GM23248 (cell line): ENCODE measurements at regions not wholly inside any gene's neighbourhood (a gene's known extent, or its start where the extent isn't known, plus 50 kb on each side); places are given as distances from the start of the nearest gene placed in this dataset.

Experiments
- DNase-seq: peaks from one replicate; pipeline ENCODE4 v3.0.0-alpha.2; 2015
- H2AFZ ChIP-seq: fragments of 200-600 bp; sonication (generic); 2 replicates; pipeline ENCODE4 v1.6.1; 2016; ENCODE audit warnings: antibody characterized with exemption
- H3F3A ChIP-seq: fragments of 200-600 bp; sonication (generic); 2 replicates; pipeline ENCODE4 v1.6.1; 2016; ENCODE audit warnings: mild to moderate bottlenecking, antibody characterized with exemption, mixed run types; ENCODE audit not compliant: insufficient read depth
- H3K27ac ChIP-seq: fragments of 200-600 bp; sonication (generic); 2 replicates; pipeline ENCODE4 v1.5.1; 2016; ENCODE audit warnings: mild to moderate bottlenecking
- H3K27me3 ChIP-seq: fragments of 200-600 bp; sonication (generic); replicated peaks from 2 replicates; pipeline ENCODE4 v1.6.1; 2016; ENCODE audit warnings: mild to moderate bottlenecking; ENCODE audit not compliant: insufficient read depth
- H3K36me3 ChIP-seq: fragments of 200-600 bp; sonication (generic); 2 replicates; pipeline ENCODE4 v1.6.1; 2016; ENCODE audit warnings: low read depth, mild to moderate bottlenecking
- H3K4me1 ChIP-seq: fragments of 200-600 bp; sonication (generic); 2 replicates; pipeline ENCODE4 v1.6.1; 2016; ENCODE audit warnings: mild to moderate bottlenecking; ENCODE audit not compliant: insufficient read depth
- H3K4me2 ChIP-seq: fragments of 200-600 bp; sonication (generic); one replicate; pipeline ENCODE4 v1.6.1; 2016; ENCODE audit warnings: mild to moderate bottlenecking; ENCODE audit not compliant: unreplicated experiment
- H3K4me3 ChIP-seq: fragments of 200-600 bp; sonication (generic); 2 replicates; pipeline ENCODE4 v1.5.1; 2016; ENCODE audit warnings: mild to moderate bottlenecking
- H3K79me2 ChIP-seq: fragments of 200-600 bp; sonication (generic); 2 replicates; pipeline ENCODE4 v1.6.1; 2016; ENCODE audit warnings: mild to moderate bottlenecking; ENCODE audit not compliant: insufficient read depth
- H3K9ac ChIP-seq: fragments of 200-600 bp; sonication (generic); 2 replicates; pipeline ENCODE4 v1.6.1; 2016; ENCODE audit warnings: mild to moderate bottlenecking
- H3K9me2 ChIP-seq: fragments of 200-600 bp; sonication (generic); 2 replicates; pipeline ENCODE4 v1.6.1; 2016; ENCODE audit warnings: mixed run types, mild to moderate bottlenecking, moderate library complexity; ENCODE audit not compliant: insufficient read depth
- H3K9me3 ChIP-seq: fragments of 200-600 bp; sonication (generic); one replicate; pipeline ENCODE4 v1.6.1; 2017; ENCODE audit warnings: low read depth
- H4K20me1 ChIP-seq: fragments of 200-600 bp; sonication (generic); 2 replicates; pipeline ENCODE4 v1.6.0; 2016; ENCODE audit not compliant: insufficient read depth
- EZH2 ChIP-seq: fragments of 200-600 bp; sonication (generic); IDR thresholded peaks from 2 replicates; pipeline ENCODE4 v1.6.1; 2018; ENCODE audit warnings: antibody characterized with exemption, mild to moderate bottlenecking; ENCODE audit not compliant: insufficient read depth, poor library complexity, severe bottlenecking
- EZH2phosphoT487 ChIP-seq: fragments of 200-600 bp; sonication (generic); IDR thresholded peaks from 2 replicates; pipeline ENCODE4 v1.6.1; 2018; ENCODE audit warnings: antibody characterized with exemption, moderate library complexity, mild to moderate bottlenecking, low read depth; ENCODE audit not compliant: insufficient read depth
- WGBS, 2 experiments: methylation state at CpG; one replicate each; pipeline ENCODE4 v1.1.6; 2015 to 2017; ENCODE audit warnings: low lambda C conversion rate in 2 of 2, low coverage in 1 of 2; ENCODE audit errors: missing lambda C conversion rate in 2 of 2; 5-methylcytosine and 5-hydroxymethylcytosine counted together
- in situ Hi-C: fragments of 300-500 bp; cut with MboI; formaldehyde crosslinking; loops from 2 replicates; pipeline ENCODE4 v1.15.0; 2020

GRCh38 chr2:172674968-172675303 is 60.7 kb upstream of the RAPGEF4 start:
- Histone ChIP-seq H3K9me2 (no peaks in the 10 kb centered on the region), H3K4me2 (peak overlapping the region; percentile 4), H3K79me2 (no peaks in the 10 kb centered on the region), H3K27ac (no peak overlapping the region), H3K27me3 (no peaks in the 10 kb centered on the region), H3K9me3 (no peaks in the 10 kb centered on the region), H3K4me3 (no peak overlapping the region), H3F3A (peaks cover 13% of the 10 kb centered on the region), H3K4me1 (peaks cover 14% of the 10 kb centered on the region), H2AFZ (peak overlapping the region; percentile 70), H3K9ac (no peak overlapping the region), H4K20me1 (no peaks in the 10 kb centered on the region), H3K36me3 (no peaks in the 10 kb centered on the region)
- no peak for DNase-seq
- TF ChIP-seq EZH2phosphoT487, result no peak
- TF ChIP-seq EZH2, result no peak
- 50 to 52% methylated on average over 3 of the region's 3 CpGs for WGBS, 2 experiments
- in situ Hi-C loops, result loop anchor here (10.0 kb wide), 1 partner anchor 80 kb away; no protein-coding TSS in a partner anchor

GRCh38 chr2:172677363-172677762 is 58.3 kb upstream of the RAPGEF4 start:
- no peaks in the 10 kb centered on the region for H3K36me3 ChIP-seq
- no peak overlapping the region for H2AFZ ChIP-seq
- H3K79me2 ChIP-seq, result no peaks in the 10 kb centered on the region
- H4K20me1 ChIP-seq, result no peaks in the 10 kb centered on the region
- no peak overlapping the region for H3K4me2 ChIP-seq
- peaks cover 5% of the 10 kb centered on the region for H3F3A ChIP-seq
- H3K9me2 ChIP-seq, result no peaks in the 10 kb centered on the region
- peaks cover 4% of the 10 kb centered on the region for H3K4me1 ChIP-seq
- no peak overlapping the region for H3K4me3 ChIP-seq
- H3K9me3 ChIP-seq, result no peaks in the 10 kb centered on the region
- in situ Hi-C loops, result loop anchor here (10.0 kb wide), 1 partner anchor 83 kb away; no protein-coding TSS in a partner anchor
- no peak overlapping the region for H3K27ac ChIP-seq
- TF ChIP-seq EZH2, result no peak
- no peak for TF ChIP-seq EZH2phosphoT487
- no peak overlapping the region for H3K9ac ChIP-seq
- no peaks in the 10 kb centered on the region for H3K27me3 ChIP-seq
- DNase-seq, result no peak

DNA sequence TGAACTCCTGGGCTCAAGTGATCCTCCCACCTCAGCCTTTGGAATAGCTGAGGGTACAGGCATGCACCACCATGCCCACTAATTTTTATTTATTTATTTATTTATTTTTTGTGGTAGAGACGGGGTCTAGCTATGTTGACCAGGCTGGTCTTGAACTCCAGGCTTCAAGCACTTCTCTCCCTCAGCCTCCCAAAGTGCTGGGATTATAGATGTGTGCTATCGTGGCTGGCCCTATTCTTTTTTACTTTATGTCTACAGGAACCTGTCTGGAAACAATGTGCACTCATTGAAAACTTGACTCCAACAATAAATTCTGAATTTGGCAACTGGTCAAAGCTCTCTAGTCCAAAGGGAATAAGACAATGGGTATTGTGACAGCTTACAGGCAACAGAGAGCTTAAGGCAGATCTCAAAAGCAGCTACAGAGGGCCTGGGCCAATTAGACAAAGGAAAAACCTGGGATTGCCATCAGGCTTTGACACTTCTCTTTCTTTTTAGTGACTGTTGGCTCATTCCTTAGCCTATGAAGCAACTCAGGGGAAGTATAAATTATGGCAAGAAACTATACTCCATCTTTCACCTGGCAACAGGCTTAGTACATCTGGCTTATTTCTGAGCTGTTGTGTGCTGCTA is 55.1 kb upstream of the RAPGEF4 start:
- Histone ChIP-seq H3K9me2 (no peaks in the 10 kb centered on the region), H4K20me1 (no peaks in the 10 kb centered on the region), H3K27me3 (no peaks in the 10 kb centered on the region), H3K4me1 (no peaks in the 10 kb centered on the region), H3K79me2 (no peaks in the 10 kb centered on the region), H3K27ac (no peak overlapping the region), H2AFZ (no peak overlapping the region), H3K4me2 (no peak overlapping the region), H3K9ac (no peak overlapping the region), H3K9me3 (no peaks in the 10 kb centered on the region), H3K36me3 (no peaks in the 10 kb centered on the region), H3K4me3 (no peak overlapping the region), H3F3A (no peaks in the 10 kb centered on the region)
- TF ChIP-seq EZH2, result no peak
- TF ChIP-seq EZH2phosphoT487, result no peak
- in situ Hi-C loops, result no loop called here
- DNase-seq, result no peak
- 67 to 70% methylated on average over 2 of the region's 2 CpGs for WGBS, 2 experiments

- no peaks in the 10 kb centered on the region for H3K36me3 ChIP-seq
- TF ChIP-seq EZH2phosphoT487 (no peak), EZH2 (no peak)
- H2AFZ ChIP-seq, result no peak overlapping the region
- 94% methylated on average over 4 of the region's 4 CpGs for WGBS, 2 experiments
- no peaks in the 10 kb centered on the region for H3K9me2 ChIP-seq
- no peak for DNase-seq
- no peak overlapping the region for H3K4me3 ChIP-seq
- no peaks in the 10 kb centered on the region for H3K27me3 ChIP-seq
- H3K4me2 ChIP-seq, result no peak overlapping the region
- in situ Hi-C loops, result no loop called here
- H3K4me1 ChIP-seq, result no peaks in the 10 kb centered on the region
- no peaks in the 10 kb centered on the region for H3K79me2 ChIP-seq
- H3K27ac ChIP-seq, result no peak overlapping the region
- no peak overlapping the region for H3K9ac ChIP-seq
- no peaks in the 10 kb centered on the region for H3K9me3 ChIP-seq
- H3F3A ChIP-seq, result no peaks in the 10 kb centered on the region
- H4K20me1 ChIP-seq, result no peaks in the 10 kb centered on the region
These were observed 50.2 kb upstream of the RAPGEF4 start for GRCh38 chr2:172685467-172685866.
